GM23338 (cell line): ENCODE measurements at regions not wholly inside any gene's neighbourhood (a gene's known extent, or its start where the extent isn't known, plus 50 kb on each side); places are given as distances from the start of the nearest gene placed in this dataset.
"Not testable (repeated sequence)": the region's sequence is repeated elsewhere in the genome, so short reads cannot be mapped to it uniquely, and the experiment has no call there.

ENCODE experiments used
- ATAC-seq: fragments of 200-7000 bp; cut with Tn5 transposase; 3 replicates; pipeline ENCODE4 v1.9.1; 2020
- DNase-seq: peaks from one replicate; pipeline ENCODE4 v3.0.0-alpha.2; 2015; ENCODE audit warnings: low spot score
- H2AFZ ChIP-seq: fragments of 200-600 bp; sonication (generic); 2 replicates; pipeline ENCODE4 v1.8.0; 2016; ENCODE audit warnings: antibody characterized with exemption, mild to moderate bottlenecking, moderate library complexity
- H3F3A ChIP-seq: fragments of 200-600 bp; sonication (generic); replicated peaks from 2 replicates; pipeline ENCODE4 v1.8.0; 2017; ENCODE audit warnings: antibody characterized with exemption, mixed run types, low read depth
- H3K27ac ChIP-seq: fragments of 200-600 bp; sonication (generic); 2 replicates; pipeline ENCODE4 v1.6.1; 2016; ENCODE audit warnings: low read depth
- H3K27me3 ChIP-seq: fragments of 200-600 bp; sonication (generic); 2 replicates; pipeline ENCODE4 v1.8.0; 2016; ENCODE audit warnings: mild to moderate bottlenecking, mixed run types, moderate library complexity; ENCODE audit not compliant: insufficient read depth
- H3K36me3 ChIP-seq: fragments of 200-600 bp; sonication (generic); 2 replicates; pipeline ENCODE4 v1.8.0; 2016; ENCODE audit warnings: mild to moderate bottlenecking; ENCODE audit not compliant: insufficient read depth
- H3K4me1 ChIP-seq: fragments of 200-600 bp; sonication (generic); 2 replicates; pipeline ENCODE4 v1.8.0; 2016; ENCODE audit warnings: mild to moderate bottlenecking, moderate library complexity; ENCODE audit not compliant: insufficient read depth
- H3K4me2 ChIP-seq: fragments of 200-600 bp; sonication (generic); 2 replicates; pipeline ENCODE4 v1.7.1; 2017; ENCODE audit warnings: mixed run types
- H3K4me3 ChIP-seq: fragments of 200-600 bp; sonication (generic); 2 replicates; pipeline ENCODE4 v1.6.1; 2016; ENCODE audit warnings: mixed run types
- H3K79me2 ChIP-seq: fragments of 200-600 bp; sonication (generic); replicated peaks from 2 replicates; pipeline ENCODE4 v1.8.0; 2017; ENCODE audit warnings: mild to moderate bottlenecking; ENCODE audit not compliant: insufficient read depth
- H3K9me2 ChIP-seq: fragments of 200-600 bp; sonication (generic); 2 replicates; pipeline ENCODE4 v1.8.0; 2017; ENCODE audit not compliant: insufficient read depth
- H4K20me1 ChIP-seq: fragments of 200-600 bp; sonication (generic); replicated peaks from 2 replicates; pipeline ENCODE4 v1.8.0; 2017; ENCODE audit warnings: mild to moderate bottlenecking; ENCODE audit not compliant: insufficient read depth
- H3K27ac Mint-ChIP-seq: 2 replicates; pipeline ENCODE4 v1.8.0; 2020; ENCODE audit warnings: inconsistent platforms, mild to moderate bottlenecking, moderate library complexity, mixed read lengths
- H3K27me3 Mint-ChIP-seq: 3 replicates; pipeline ENCODE4 v1.8.0; 2022; ENCODE audit warnings: low read depth, mild to moderate bottlenecking, moderate library complexity, mixed read lengths, inconsistent platforms; ENCODE audit not compliant: insufficient read depth, poor library complexity
- H3K36me3 Mint-ChIP-seq: 3 replicates; pipeline ENCODE4 v1.8.0; 2021; ENCODE audit warnings: low read depth, mild to moderate bottlenecking, inconsistent platforms, moderate library complexity, mixed read lengths
- H3K4me1 Mint-ChIP-seq: 3 replicates; pipeline ENCODE4 v1.8.0; 2020; ENCODE audit warnings: mild to moderate bottlenecking, inconsistent platforms, mixed read lengths
- H3K4me3 Mint-ChIP-seq: 3 replicates; pipeline ENCODE4 v1.8.0; 2021; ENCODE audit warnings: moderate library complexity, mild to moderate bottlenecking, inconsistent platforms, mixed read lengths
- H3K9me3 Mint-ChIP-seq: 3 replicates; pipeline ENCODE4 v1.8.0; 2020; ENCODE audit warnings: moderate library complexity, mild to moderate bottlenecking, inconsistent platforms, mixed read lengths
- CREB1 ChIP-seq: fragments of 250-450 bp; sonication (Bioruptor Pico); IDR thresholded peaks from 2 replicates; pipeline ENCODE4 v1.5.0; 2020; ENCODE audit warnings: low read depth, mild to moderate bottlenecking, moderate library complexity
- EZH2 ChIP-seq: fragments of 200-600 bp; sonication (generic); IDR thresholded peaks from one replicate; pipeline ENCODE4 v1.8.0; 2017; ENCODE audit warnings: antibody characterized with exemption, mild to moderate bottlenecking, low read depth; ENCODE audit not compliant: unreplicated experiment
- JUNB ChIP-seq: IDR thresholded peaks from one replicate; pipeline ENCODE4 v1.6.1; 2016; ENCODE audit warnings: antibody characterized with exemption; ENCODE audit not compliant: unreplicated experiment
- NANOG ChIP-seq: IDR thresholded peaks from 2 replicates; pipeline ENCODE4 v1.6.1; 2016; ENCODE audit warnings: antibody characterized with exemption, borderline replicate concordance
- POLR2AphosphoS5 ChIP-seq: IDR thresholded peaks from 2 replicates; pipeline ENCODE4 v1.6.1; 2016; ENCODE audit warnings: antibody characterized with exemption, low read depth
- STAT1 ChIP-seq: IDR thresholded peaks from one replicate; pipeline ENCODE4 v1.6.1; 2016; ENCODE audit warnings: antibody characterized with exemption; ENCODE audit not compliant: unreplicated experiment
- ZNF331 ChIP-seq: fragments of 250-450 bp; sonication (Bioruptor Pico); IDR thresholded peaks from 2 replicates; pipeline ENCODE4 v1.5.0; 2020; ENCODE audit warnings: low read depth, mild to moderate bottlenecking, moderate library complexity
- TF ChIP-seq, protein P1 (sequence below), 2 experiments: fragments of 200-600 bp in 1 of 2; sonication (generic) in 1 of 2; conservative IDR thresholded peaks; 2 replicates each; pipeline versions ENCODE4 v1.5.1 to v1.6.1; 2016 to 2017; ENCODE audit warnings: antibody characterized with exemption in 2 of 2, low read depth in 2 of 2, mild to moderate bottlenecking in 2 of 2, moderate library complexity in 1 of 2
- TF ChIP-seq, protein P2 (sequence below): IDR thresholded peaks from one replicate; pipeline ENCODE4 v1.6.1; 2018; ENCODE audit warnings: antibody characterized with exemption; ENCODE audit not compliant: unreplicated experiment

DNA sequence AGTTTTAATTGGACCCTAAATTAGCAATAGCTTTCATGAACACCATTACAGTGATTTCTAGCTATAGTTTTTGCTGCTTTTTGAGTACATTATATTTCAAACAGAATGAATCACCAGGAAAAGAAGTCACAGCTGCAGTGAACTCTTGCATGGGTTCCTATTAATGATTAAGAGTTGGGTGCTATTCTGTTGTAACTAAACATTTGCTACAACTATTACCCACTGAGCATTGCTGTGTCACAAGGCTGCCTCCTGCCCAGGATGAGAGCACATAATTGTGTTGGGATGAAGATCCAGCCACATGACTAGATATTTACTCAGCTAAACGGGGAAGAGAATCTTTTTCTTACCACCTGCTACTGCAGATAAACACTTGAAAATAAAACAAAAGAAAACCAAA, 152.7 kb downstream of the GXYLT1 start (continued):
- TF ChIP-seq, protein P1, sequence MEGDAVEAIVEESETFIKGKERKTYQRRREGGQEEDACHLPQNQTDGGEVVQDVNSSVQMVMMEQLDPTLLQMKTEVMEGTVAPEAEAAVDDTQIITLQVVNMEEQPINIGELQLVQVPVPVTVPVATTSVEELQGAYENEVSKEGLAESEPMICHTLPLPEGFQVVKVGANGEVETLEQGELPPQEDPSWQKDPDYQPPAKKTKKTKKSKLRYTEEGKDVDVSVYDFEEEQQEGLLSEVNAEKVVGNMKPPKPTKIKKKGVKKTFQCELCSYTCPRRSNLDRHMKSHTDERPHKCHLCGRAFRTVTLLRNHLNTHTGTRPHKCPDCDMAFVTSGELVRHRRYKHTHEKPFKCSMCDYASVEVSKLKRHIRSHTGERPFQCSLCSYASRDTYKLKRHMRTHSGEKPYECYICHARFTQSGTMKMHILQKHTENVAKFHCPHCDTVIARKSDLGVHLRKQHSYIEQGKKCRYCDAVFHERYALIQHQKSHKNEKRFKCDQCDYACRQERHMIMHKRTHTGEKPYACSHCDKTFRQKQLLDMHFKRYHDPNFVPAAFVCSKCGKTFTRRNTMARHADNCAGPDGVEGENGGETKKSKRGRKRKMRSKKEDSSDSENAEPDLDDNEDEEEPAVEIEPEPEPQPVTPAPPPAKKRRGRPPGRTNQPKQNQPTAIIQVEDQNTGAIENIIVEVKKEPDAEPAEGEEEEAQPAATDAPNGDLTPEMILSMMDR (conservative IDR thresholded peaks at IDR 0.05; ENCODE audit: low read depth in 2 of 2) = no peak
- TF ChIP-seq, protein P2, sequence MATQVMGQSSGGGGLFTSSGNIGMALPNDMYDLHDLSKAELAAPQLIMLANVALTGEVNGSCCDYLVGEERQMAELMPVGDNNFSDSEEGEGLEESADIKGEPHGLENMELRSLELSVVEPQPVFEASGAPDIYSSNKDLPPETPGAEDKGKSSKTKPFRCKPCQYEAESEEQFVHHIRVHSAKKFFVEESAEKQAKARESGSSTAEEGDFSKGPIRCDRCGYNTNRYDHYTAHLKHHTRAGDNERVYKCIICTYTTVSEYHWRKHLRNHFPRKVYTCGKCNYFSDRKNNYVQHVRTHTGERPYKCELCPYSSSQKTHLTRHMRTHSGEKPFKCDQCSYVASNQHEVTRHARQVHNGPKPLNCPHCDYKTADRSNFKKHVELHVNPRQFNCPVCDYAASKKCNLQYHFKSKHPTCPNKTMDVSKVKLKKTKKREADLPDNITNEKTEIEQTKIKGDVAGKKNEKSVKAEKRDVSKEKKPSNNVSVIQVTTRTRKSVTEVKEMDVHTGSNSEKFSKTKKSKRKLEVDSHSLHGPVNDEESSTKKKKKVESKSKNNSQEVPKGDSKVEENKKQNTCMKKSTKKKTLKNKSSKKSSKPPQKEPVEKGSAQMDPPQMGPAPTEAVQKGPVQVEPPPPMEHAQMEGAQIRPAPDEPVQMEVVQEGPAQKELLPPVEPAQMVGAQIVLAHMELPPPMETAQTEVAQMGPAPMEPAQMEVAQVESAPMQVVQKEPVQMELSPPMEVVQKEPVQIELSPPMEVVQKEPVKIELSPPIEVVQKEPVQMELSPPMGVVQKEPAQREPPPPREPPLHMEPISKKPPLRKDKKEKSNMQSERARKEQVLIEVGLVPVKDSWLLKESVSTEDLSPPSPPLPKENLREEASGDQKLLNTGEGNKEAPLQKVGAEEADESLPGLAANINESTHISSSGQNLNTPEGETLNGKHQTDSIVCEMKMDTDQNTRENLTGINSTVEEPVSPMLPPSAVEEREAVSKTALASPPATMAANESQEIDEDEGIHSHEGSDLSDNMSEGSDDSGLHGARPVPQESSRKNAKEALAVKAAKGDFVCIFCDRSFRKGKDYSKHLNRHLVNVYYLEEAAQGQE = no peak
- TF ChIP-seq EZH2 (no peak), NANOG (no peak), POLR2AphosphoS5 (no peak), CREB1 (CRISPR knock-in tag) (no peak), JUNB (no peak)

DNA sequence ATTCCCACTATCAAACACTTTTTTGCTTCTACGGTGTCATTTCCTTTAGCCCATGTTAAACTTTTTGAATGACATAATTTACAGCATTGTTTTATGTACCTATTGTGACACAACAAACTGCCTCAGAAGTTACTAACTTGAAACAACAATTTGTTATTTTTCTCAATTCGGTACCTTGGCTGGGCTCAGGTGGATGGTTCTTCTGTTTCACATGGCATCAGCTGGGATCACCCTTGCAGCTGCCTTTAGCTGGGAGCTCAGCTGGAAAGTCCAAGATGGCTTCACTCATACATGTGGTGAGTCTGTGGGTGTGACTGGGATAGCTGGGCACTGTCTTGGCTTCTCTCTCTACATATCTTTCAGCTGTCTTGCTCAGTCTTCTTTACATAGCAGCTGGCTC, 156.0 kb downstream of the GXYLT1 start:
- DNase-seq (no peak), ATAC-seq (no peak)
- no peaks in the 10 kb centered on the region for H4K20me1 ChIP-seq
- H3K4me2 ChIP-seq = no peak overlapping the region
- H3K36me3 ChIP-seq = no peaks in the 10 kb centered on the region
- H3K4me3 ChIP-seq = no peak overlapping the region
- H3K9me2 ChIP-seq = 0 out of 2 replicates have a peak, but pooled peaks cover 5% of the 10 kb centered on the region
- no peak for TF ChIP-seq STAT1
- TF ChIP-seq ZNF331 = peak; percentile 79
- no peaks in the 10 kb centered on the region; the same call in 2 of the 3 replicates for H3K36me3 Mint-ChIP-seq
- H3K4me3 Mint-ChIP-seq = no peak overlapping the region
- H3K27ac ChIP-seq = no peak overlapping the region
- H3F3A ChIP-seq = no peaks in the 10 kb centered on the region
- no peaks in the 10 kb centered on the region for H3K27me3 ChIP-seq
- peaks cover 1% of the 10 kb centered on the region; the same call in 2 of the 3 replicates for H3K4me1 Mint-ChIP-seq
- no peak overlapping the region for H2AFZ ChIP-seq
- no peaks in the 10 kb centered on the region for H3K27me3 Mint-ChIP-seq
- peaks cover 8% of the 10 kb centered on the region; the same call in 2 of the 3 replicates for H3K9me3 Mint-ChIP-seq
- H3K27ac Mint-ChIP-seq = no peak overlapping the region
- H3K4me1 ChIP-seq = no peaks in the 10 kb centered on the region
- no peaks in the 10 kb centered on the region for H3K79me2 ChIP-seq

DNA sequence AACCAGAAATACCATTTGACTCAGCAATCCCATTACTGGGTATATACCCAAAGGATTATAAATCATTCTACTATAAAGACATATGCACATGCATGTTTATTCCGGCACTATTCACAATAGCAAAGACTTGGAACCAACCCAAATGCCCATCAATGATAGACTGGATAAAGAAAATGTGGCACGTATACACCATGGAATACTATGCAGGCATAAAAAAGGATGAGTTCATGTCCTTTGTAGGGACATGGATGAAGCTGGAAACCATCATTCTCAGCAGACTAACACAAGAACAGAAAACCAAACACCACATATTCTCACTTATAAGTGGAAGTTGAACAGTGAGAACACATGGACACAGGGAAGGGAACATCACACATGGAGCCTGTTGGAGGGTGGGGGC, 158.2 kb downstream of the GXYLT1 start:
- H3K27ac ChIP-seq, DNase-seq, ATAC-seq, H3K36me3 Mint-ChIP-seq, H4K20me1 ChIP-seq, H3K9me3 Mint-ChIP-seq, H3K9me2 ChIP-seq, H3K27ac Mint-ChIP-seq, H3K36me3 ChIP-seq, H3K27me3 Mint-ChIP-seq, H3K4me3 ChIP-seq, H2AFZ ChIP-seq, H3K4me3 Mint-ChIP-seq, H3K4me1 ChIP-seq, H3K79me2 ChIP-seq, H3K27me3 ChIP-seq, H3F3A ChIP-seq, H3K4me2 ChIP-seq: not testable (repeated sequence)
- peaks cover 14% of the 10 kb centered on the region for H3K4me1 Mint-ChIP-seq
